ENCODE measurements at regions not wholly inside any gene's neighbourhood (a gene's known extent, or its start where the extent isn't known, plus 50 kb on each side); places are given as distances from the start of the nearest gene placed in this dataset.
A peak's percentile ranks its signal among the peaks of the same experiment; 100 is the strongest.

DNA sequence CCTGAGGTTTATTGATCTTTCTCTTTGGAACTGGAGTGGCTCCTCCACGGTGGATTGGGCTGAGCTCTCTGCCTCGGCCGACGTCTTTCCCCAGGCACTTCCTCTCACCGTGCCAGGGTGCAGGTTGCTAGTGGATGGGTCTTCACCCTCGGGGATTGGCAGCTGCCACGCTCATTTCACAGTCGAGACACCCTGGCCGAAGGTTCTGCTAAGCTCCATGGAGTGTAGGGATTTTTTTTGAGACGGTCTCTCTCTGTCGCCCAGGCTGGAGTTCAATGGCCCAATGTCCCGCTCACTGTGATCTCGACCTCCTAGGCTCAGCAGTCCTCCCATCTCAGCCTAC, 280.8 kb downstream of the SEC14L1 start:
- DNase-seq, result no peak

DNA sequence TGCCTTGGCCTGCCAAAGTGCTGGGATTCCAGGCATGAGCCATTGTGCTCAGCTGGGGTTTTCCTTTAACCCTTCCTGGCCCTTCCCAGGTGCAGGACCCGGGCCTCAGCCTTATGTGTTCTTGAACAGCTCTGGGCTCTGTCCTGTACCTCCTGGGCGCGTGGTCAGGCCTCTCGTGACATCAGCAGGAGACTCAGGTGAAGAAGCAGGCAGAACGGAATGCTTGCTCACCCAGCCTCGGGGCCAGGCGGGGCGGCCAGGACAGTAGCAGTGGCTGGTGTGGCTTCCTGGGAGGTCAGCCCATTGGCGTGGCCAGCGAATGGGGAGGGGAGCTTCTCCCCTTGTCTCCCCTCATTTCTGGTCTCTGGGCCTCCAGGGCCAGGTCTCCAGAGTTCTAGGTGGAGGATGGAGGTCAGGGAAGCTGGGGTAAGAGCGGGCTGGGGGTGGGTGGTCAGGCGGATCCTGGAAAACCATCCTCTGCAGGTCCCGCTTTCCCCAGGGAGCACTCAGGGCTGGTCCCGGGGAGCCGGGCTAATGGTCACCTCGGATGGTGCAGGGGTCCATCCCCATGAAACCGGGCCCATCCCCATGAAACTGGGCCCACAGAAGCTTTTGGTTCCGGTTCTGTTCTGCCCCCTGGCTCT, 281.5 kb downstream of the SEC14L1 start:
- DNase-seq, result peak; percentile 29

DNA sequence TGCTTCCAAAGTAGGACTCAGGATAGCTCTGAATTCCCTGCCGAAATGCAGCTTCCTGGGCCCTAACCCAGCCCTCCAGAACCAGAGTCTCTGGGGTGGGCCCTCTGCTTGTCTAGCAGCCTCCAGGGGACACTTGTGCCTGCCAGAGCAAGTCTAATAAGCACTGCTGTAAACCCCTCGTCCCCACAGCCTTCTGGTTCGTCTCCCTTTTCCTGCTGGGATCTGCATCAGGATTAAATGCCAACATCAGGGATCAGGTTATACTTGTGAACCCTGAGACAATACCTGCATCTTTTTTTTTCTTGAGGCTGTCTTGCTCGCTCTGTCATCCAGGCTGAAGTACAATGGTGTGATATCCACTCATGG, 282.0 kb downstream of the SEC14L1 start:
- DNase-seq, result peak; percentile 60

DNA sequence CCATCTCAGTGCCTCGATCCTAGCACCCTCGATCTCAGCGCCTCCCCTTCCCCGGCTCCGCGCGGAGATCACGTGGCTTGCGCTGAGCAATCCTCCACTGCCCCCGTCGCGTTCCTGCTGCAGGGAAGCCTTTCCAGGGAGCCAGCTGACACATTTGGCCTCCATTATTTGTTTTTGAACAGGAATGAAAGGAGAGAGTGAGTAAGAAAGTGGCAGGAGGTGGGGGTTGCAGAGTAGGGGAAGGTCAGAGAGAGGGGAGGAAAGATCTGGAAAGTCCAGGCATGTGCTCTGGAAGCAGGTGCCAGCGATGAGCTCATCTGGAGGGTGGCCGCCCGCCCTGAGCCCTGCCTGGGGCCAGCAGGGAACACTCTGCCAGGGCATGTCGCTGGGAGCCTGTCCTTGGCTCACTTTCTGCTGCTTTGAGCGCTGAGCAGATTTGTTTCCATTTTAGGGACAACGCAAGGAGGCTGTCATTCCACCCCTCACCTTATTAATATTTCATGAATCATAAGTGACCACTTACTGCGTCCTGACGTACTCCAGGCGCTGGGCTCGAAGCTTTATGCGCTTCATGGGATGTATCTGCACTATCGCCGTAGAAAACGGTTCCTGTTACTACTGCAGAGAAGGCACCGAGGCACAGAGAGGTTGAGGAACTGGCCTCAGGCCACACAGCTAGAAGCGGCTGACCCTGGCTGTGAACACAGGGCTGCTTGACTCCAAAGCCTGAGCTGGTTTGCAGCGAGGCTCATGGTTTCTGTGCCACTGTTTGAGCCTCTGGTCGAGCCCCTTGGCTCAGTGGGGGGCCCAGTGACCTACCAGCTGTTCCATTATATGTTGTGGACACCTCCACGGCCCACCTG, 283.1 kb downstream of the SEC14L1 start:
- peak; percentile 64 for DNase-seq

DNA sequence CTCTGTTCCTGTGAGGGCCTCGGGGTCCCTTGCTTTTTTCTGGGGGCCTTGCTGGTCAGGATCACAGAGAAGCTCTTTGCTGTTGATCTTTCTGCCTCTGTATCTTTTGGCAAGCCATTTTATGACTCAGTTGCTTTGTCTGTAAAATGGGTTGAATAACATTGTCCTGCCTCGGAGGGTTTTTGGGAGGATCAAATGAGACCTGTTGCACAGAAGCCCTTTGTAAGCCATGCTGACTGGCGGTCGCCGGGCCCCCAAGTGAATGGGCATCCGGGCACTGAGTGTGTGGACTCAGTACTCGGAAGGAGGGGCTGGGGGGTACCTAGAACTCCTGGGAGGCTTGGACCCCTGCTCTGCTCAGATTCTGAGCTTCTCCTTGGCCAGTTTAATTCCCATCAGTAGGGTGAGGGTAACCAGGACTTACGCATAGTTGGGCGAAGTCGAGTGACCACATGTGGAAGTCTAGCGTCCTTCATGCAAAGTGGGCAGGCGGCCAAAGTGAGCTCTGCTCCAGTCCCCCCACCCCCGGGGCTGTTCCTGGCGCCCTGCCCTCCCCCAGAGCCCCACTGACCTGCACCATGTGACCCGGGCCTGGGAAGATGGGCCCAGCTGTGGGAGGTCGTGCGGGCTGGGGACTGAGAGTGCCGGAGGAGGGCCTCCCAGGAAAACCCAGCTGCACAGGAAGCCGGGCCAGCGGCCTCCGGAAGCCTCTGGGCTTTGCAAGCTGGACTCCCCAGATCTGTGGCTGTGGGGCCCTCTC, 284.0 kb downstream of the SEC14L1 start:
- DNase-seq, result peak; percentile 28

DNA sequence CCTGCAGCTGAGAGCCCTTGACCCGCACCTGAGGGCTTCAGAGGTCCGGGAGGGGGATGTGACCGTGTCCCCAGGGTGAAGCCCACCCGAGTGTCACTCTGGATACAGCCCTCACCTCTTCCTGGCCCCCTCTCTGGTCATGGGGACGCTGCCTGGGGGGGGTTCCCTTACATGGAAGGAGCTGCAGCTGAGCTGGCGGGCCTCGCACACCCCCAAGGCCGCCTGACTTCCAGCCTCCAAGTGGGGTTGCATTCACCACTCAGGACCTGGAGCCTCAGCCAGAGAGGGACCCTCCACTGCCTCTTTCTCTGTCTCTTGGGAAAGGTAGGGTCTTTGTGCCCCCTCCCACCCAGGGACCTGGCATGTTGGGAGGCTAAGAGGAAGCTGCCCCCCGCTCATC, 284.6 kb downstream of the SEC14L1 start:
- no peak for DNase-seq

DNA sequence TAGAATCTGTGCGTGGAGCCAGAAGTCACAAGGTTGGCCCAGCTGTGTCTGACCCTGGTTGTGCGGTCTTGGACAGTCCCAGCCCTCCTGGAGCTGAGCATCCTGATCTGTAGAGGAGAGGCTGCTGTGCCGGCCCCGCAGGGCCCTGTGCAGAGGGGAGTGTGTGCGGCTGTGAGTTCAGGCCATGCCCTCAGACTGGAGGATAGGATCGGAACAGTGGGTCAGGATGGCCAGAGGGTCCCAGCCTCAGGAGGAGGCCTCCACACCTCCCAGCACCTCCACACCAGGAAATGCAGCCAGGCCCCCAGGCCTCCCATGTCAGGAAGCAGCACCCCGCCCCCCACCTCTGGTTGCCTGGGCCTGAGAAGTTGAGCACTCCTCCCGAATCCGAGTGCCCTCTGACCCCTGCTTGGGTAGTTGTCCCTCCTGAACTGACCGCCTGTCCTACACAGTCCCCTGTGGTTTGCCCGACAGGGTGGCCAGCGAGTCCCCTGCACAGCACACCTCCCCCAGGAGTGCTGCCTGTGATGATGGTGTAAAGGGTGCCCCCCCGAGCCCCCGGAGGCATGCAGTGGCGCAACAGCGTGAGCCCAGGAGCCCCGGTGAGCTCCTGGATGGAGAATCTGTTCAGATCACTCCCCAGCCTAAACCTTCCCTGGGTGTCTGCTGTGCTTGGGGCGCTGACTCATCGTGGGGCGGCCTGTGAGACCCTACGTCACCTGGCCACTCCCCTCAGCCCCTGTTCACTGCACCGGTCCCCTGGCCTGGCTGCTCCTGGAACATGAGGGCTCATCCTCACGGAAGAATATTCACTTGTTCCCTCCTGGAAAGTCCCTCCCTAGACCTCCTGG, 285.2 kb downstream of the SEC14L1 start:
- DNase-seq, result no peak

DNA sequence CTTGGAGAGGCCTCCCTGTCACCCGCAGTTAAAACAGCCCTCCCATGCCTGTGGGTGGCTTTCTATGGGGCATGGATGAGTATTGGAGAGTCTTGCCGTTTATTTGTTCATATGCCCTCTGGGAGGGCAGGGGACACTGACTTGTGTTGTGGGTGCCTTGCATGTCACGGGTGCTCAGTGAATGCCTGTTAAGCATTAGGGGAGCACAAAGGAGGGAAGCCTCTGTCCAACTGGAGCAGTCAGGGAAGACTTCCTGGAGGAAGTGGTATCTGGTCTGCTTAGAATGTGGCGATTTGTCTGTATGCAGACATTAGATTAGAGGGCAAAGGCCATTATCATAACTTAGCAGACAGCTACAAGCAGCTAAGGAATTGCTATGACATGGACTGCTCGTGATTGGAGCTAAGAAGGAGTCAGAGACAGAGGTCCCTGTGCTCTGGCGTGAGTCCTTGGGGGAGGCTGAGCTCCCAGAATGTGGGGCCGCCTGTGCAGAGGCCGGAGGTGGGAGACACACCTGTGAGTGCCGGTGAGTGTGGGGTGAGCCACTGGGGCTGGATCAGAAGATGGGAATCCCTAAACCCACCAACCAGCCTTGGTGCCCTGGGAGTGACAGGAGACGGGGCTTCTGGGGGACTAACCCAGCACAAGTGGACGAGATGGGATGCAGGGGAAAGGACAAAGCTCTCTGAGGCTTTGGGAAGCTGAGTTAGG, 286.1 kb downstream of the SEC14L1 start:
- DNase-seq, result no peak

DNA sequence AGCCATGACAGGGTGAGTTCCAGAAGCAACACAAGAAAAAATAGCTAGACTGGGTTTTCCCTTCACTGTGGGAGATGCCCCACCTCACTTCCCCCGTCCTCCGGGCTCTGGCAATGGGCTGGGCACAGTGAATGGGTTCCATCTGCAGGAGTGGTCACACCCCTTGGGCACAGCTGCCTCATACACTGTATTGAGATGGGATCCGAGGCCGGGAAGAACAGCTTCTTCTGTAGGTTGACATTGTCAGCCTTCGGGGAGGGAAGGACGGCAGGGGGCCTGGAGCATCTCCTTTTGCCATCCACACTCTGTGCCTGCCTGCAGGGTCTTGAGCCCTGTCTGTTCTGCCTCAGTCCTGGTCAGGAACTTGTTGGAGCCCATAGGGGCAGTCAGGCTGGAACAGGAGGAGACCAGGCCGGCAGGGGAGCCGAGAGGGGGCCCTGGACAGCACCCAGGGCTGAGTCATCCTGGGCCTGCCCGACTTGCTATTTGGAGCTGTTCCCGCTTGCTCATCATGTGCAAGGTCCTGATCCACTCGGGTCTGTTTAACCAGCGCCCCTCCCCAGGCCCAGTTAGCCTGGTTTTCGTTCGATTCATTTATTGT, 286.7 kb downstream of the SEC14L1 start:
- peak; percentile 49 for DNase-seq

DNA sequence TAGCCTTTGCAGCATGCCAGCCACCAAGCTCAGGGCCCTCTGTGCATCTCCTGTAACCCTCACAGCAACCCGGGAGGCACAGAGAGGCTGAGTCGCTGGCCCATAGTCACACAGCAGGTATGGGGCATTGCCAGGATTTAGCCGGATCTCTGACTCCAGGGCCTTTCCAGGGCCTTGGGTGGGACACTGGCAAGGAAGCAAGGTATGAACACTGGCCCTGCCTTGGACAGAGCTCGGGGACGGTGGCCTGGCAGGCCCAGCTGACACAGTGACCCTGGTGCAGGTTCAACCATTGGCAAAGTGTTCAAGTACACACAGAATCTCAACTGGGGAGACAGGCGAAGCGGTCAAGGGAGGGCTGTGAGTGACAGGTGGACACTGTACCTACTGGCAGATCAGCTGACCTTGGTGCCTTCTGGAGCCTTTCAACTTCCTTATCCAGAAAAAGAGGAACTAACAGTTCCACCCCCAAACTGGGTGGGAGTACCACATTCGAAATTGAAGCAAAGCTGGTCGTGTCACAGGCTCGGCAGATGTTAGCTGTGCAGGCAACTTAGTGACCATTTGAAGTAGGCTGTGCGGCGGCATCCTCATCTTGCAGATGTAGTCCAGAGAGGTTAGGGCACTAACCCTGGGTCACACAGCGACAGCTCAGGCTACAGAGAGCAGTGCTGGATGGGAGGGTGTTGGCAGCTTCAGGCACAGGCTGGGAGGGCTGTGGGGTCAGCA, 287.4 kb downstream of the SEC14L1 start:
- DNase-seq, result no peak

DNA sequence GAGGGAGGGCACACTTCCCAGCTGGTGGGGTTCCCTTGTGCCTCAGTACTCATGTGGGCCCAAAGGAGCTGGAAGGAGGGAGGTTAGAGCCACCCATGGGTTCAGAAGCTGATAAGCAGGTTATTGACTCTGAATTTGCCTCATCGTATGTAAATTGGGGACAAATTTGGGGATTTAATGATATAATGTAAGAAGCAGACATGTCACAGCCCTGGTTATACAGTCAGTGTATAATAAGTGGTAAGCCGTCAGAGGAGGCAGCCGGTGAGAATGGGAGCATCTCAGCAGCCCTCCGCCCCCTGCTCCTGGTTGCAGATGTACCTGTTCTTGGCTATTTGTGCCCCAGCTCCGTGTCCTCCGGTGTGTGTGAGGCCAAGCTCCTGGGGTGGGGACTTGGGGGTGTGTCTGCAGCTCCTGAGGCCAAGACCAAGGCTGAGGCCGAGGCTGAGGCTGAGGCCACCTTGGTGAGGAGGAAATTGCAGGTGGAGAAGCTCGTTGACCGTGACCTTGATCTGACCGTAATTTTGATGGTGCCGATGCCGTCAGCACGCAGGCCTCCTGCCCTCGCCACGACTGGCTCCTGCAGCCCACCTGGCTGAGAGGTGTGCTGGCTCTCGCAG, 288.1 kb downstream of the SEC14L1 start:
- no peak for DNase-seq

DNA sequence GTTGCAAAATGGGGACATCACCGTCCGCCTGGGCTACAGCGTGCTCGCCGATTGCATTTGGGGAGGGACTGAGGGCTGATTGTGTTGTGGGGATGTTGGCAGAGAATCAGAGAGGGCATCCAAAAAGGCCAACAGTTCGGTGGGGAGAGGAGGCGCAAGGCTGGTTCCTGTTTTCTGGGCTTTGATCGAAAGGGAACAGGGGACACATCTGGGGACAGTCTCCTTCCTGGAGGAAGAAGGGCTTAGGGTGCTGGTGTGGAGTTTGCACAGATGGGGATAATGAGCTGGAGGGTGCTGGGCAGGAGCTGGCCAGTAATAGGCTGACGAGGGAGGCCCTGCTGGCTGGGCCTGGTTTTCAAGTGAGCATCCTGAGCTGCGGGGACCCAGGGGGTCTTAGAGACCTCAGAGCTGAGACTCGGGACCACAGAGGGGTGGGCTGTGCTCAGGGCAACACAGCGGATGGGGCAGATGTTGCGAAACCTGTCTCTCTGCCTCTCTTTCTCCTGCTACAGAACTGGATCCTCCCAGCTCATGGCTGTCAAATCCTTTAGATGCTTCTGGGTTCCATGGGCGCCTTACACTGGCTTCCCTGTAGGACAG, 288.7 kb downstream of the SEC14L1 start:
- no peak for DNase-seq

DNA sequence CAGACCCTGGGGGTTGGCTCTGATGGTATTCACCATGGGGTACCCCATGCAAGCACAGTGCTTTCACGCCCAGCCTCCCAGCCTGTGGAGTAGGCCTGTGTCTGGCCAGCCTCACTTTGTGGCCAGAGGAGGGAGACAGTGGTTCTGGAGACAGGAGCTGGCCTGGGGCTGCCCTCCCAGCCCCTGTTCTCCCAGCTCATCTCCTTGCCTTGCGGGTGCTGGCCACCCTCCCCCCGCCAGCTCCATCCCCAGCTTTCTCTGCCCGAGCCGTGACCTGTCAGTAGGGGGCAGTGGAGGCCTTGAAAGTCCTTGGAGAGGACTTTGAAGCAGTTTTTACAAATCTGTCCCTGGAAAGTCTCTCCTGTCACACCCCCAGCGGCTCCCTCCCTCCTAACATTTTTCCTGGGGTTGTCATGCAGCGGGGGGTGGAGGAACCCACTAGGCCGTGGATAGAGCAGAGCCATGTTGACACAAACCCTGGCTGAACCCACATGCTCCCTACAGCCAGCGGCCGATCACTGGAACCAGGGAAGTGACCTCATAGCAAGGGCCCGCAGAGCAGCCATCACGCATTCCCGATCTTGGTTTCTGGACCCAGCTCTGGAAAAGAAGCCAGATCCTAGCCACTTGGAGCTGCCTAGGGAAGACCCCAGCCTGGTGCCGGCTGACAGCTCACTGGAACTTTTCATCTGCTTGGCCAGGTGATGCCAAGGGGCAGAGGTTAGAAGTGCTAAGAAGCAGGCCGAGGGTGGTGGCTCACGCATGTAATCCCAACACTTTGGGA, 289.4 kb downstream of the SEC14L1 start:
- peak; percentile 69 for DNase-seq

DNA sequence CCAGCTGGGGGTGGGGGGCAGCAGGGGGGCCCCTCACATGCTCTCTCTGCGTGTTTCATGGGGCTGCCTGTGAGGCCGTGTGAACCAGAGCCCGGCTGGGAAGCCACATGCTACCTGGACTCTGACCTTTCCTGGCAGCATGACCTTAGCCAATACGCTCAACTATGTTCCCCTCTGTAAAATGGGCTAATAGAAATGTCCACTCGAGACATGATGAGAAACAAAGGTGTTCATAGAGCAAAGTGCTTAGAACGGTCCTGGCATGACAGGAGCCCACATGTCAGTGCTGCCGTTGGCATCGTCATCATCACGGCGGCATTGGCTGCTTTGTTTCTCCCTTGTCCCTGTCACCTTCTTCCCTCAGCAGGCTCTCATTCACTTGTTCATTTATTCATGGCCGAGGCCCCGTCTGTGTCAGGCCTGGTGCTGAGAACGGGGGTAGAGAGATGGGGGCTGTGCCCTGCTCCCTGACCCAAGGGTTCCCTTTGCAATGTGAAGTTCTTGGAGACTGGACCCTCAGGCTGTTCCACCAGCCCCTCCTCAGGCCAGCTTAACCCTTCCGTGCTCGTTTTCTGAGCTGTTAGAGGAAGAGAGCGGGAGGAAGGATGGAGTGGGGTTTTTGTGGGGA, 291.4 kb downstream of the SEC14L1 start:
- no peak for DNase-seq

DNA sequence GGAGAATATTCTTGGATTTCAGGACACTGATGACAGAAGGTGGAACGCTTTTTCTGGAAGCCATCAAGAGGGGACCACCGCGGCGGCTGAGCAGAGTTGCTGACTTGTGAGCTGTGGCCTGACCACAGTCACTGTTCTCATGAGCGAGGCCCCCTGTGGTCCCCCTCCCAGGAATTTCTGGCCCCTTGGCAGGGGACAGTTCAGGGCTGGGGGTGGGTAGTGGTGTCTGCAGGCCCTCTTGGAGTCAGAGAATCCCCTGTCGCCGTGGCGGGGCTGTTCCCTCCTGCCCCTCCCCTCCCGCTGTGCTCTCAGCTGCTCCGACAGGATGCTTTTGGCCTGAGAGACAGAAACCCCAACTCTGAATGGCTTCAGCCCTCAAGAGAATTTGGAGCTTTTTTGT, 292.0 kb downstream of the SEC14L1 start:
- no peak for DNase-seq

DNA sequence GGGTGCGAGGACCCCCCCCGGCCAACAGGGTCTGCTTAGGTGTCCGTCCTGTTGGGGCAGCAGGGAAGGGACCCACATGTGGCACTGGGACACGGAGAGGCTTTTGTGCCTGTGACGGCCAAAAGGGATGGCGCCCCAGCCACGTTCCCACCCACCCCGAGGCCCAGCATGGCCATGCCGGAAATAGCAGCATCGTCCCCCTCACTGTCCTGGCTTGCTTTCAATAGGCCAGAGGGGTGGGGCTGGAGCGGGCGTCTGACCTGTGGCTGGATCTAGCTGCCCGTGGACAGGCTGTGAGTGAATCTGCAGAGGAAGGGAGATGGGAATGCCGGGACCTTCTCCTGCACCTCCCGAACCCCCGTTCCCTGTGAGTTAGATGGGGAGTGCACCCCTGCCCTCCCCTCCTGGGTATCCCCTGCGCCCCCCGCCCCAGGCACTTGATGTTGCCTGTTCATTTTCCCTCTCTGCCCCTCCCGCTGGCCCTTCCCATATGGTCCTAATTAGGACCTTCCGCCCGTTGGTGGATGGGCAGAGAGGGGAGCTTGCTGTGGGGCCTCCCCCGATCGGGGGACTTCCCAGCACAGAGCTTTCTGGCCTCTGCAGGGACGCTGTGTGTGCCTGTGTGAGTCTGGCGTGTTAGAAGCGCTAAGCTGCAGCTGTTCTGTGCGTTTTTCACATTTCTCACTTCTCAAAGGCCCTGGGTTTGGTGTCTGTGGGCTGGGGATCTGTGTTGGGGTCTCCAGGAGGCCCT, 292.8 kb downstream of the SEC14L1 start:
- no peak for DNase-seq

DNA sequence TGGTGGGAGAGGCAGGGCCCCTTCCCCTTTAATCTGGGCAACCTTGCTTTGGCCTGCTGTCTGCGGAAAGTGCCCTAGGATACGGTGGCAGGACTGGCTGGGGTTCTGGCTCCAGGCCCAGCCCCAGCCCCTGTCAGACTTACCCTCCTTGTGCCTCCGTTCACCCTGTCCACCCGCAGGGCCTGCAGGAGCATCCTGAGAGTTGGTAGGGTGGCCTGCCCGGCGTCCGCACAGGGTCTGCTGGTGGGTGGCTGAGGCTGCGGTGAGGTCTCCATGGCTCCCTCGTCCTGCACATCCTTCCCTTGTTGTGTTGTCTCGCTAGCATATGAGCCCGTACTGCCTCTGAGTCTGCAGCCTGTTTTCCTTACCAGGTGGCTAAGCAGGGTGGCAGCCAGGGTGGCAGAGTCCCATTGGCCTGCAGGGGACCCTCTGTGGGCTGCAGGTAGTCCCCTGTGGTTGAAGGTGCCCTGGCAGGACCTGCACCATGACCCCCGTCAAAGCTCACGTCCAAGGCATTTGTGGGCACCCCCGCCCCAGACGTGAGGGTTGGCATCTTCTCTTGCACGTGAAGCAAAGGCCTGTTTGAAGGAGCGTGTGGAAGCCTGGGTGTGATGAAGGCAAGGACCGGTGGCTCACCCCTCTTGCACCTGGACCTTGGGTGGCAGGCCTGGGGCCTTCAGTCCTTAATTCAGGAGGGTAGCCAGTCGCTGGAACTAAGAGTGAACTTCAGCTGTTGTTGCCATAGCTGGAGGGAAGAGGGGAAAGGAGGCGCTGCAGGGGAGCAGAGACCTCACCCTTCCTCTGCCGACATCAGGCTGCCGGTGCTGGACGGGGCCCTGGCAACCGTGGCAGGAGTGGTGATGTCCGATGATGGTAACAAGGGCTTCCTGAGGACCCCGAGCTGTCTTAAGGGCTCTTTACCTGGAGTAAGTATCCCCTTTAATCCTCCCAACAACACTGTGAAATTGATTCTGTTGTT, 293.7 kb downstream of the SEC14L1 start:
- DNase-seq, result no peak
